ENCODE measurements at regions not wholly inside any gene's neighbourhood (a gene's known extent, or its start where the extent isn't known, plus 50 kb on each side); places are given as distances from the start of the nearest gene placed in this dataset.
"Not testable (repeated sequence)": the region's sequence is repeated elsewhere in the genome, so short reads cannot be mapped to it uniquely, and the experiment has no call there.

DNA sequence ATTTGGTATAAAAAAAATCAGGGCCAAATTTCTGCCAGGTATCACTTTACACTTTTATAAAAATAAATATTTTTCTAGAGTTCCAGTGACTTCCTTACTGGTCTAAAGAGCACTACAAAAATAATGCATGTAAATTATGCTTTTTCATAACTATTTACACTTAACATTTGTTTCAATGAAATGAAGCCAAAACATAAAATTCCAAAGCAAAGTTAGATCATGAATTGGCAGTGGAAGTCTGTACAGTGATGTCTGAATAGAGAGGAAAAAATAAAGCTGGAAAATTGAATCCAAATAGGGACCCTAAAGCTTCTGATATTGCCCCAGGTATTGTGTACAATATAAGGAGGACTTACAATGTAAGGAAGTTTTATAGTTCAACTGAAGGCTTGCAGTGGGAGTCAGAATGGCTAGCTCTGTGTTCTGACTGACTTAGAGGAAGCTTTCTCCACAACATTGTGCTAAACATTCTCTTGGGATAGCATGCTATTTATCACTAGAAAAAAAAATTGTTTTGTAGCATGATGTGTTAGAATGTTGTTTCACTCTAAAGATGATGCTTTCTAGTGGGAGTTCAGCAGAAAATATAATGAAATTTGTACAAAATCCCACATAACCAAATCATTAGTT, 288.2 kb upstream of the UGT8 start:
- DNase-seq: no peak

DNA sequence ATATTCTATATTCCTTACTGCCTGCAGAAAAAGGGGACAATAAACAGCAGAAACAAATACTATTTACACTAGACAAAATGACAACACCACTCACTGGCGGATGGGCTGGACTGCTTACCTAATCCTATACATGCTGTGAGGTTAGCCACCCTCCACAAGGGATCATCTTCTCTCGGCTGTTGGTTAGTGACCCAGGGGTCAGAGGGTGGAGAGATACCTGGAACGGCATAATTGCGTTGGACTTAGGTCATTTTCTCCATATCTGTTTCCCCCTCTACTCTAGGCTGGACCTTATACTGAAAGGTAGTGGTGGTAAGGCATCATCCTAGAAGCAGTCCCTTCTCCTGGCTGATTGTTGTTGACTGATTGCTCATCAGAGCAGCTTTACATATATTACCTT, 286.8 kb upstream of the UGT8 start:
- DNase-seq: no peak

DNA sequence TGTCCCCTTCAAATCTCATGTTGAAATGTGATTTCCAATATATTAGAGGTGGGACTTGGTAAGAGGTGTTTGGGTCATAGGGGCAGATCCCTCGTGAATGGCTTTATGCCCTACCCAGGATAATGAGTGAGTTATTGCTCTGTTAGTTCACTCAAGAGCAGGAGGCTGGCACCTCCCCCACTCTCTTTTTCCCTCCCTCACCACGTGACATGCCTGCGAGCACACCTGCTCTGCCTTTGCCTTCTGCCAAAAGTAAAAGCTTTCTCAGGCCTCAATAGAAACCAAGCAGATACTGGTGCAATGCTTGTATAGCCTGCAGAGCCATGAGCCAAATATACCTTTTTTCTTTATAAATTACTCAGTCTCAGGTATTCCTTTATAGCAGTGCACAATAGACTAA, 286.3 kb upstream of the UGT8 start:
- no peak for DNase-seq

GRCh38 chr4:114316789-114317188, 281.8 kb upstream of the UGT8 start:
- no peak for DNase-seq

DNA sequence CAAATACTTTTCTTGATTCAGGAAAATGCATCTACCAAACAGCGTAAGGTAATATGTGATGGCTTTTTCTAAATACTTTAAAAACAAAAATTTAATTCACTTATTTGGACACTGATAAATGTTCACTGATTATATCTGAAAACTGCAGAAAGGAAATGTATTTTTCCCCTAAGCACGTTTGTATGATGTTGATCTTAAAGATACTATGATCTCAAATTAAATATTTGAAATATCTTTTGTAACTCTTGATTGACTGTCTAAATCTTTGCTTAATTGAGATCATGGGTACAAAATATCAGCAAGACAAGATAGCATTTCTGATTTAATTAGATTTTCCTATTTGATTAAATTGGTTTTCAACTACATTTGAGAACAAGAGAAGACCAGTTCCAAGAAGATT, 281.0 kb upstream of the UGT8 start:
- no peak for DNase-seq

- DNase-seq: no peak
Measured at GRCh38 chr4:114318309-114318708, 280.3 kb upstream of the UGT8 start.

DNA sequence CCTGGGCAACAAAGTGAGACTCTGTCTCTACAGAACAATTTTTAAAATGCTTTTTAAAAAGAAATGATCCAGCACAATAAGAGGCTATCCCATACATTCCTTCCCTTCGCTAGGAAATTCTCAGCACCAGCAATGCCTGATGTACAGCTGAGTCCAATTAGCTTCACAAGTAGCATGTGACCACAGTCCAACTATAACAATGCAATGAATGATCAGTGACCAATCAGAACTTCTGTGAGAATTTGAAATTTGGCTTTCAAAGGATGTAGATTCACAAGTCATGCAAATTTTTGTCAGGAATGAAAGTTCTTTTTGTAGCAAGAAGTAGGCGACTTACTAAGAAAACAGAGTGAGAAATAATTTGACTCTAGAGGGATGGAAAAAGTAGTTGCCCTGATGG, 278.5 kb upstream of the UGT8 start:
- no peak for DNase-seq

GRCh38 chr4:114321366-114321765, 277.2 kb upstream of the UGT8 start:
- DNase-seq: no peak

GRCh38 chr4:114323841-114324240, 274.8 kb upstream of the UGT8 start:
- no peak for DNase-seq

DNA sequence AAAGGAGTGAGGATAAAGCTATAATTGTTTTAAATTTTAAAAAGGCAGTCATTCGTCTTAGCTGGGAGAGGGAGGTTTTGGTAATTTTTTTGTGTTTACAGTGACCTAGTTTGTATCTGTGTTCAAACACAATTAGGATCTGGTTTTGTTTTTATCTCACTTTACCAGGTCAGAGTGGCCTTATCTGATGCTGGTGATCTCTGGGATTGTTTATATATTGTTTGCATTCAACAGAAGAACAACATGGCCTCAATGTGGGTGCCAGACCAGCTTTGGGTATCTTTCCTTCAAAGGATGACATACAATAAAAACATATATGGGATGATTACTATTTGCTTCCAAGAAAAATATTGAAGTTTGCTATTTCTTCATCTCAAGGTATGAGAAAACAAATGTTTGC, 272.2 kb upstream of the UGT8 start:
- DNase-seq: no peak

DNA sequence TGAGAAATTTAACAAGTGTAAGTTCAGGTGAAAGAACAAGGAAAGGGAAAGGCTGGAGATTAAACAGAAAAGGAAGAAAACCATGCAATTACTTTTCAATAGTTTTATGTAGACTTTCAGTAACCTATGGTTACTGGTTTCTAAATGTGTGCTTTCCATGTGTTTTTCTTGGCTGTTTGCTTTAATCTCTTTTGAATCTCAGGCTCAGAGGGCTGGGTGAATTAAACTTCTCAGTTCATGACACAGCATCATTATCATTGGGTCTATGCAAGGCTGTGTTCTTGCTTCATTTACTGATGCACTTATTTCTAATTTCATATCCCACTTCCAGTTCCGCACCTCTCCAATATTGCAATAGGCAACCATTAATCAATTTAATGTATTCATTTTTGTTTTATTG, 266.5 kb upstream of the UGT8 start:
- DNase-seq: no peak

DNA sequence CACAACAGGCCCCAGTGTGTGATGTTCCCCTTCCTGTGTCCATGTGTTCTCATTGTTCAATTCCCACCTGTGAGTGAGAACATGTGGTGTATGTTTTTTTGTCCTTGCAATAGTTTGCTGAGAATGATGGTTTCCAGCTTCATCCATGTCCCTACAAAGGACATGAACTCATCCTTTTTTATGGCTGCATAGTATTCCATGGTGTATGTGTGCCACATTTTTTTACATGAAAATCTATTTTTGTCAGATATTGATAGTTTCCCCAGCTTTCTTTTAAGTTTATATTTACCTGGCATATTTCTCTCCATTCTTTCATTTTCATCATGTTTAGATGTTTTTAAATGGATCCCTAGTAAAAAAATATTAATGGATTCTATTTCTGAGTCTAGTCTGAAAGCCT, 264.2 kb upstream of the UGT8 start:
- DNase-seq: not testable (repeated sequence)

DNA sequence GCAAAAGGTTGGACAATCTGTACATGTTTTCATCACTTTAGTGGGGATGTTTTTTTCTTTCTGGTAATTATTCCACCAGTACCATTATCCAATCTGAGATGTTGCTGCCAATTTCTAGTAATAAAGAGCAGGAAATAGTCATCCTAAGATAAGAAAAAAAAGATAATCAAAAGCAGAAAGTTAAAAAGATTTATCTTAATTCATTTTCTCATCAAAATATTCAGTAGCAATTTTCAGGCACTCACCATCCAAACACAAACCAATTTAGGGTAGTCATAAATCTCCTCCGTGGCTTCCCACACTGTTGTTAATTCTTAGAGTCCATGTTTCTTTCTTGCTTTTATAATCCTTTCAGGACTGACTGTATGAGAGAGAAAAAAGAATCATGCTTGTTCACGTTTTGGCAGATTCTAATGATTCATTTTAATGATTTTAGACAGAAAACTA, 263.7 kb upstream of the UGT8 start:
- DNase-seq: no peak

- DNase-seq: no peak
Measured at GRCh38 chr4:114335339-114335738, 263.3 kb upstream of the UGT8 start.

DNA sequence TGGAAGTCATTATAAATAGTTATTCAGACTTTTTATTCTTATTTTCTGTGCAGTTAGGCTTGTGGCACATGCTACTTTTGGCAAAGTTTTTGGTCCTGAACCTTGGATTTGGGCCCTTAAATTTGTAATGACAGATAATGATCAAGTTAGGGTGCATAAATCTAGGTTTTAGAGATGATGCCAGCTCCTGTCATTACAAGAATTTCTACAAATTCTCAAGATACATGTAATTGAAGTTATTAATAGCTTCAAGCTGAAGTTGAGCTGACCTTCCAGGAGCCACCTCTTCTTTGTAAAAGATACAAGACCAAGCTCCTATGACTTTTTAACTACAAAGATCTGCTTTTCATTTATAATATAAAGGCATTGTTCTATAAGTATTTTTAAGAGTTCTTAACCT, 255.6 kb upstream of the UGT8 start:
- no peak for DNase-seq

DNA sequence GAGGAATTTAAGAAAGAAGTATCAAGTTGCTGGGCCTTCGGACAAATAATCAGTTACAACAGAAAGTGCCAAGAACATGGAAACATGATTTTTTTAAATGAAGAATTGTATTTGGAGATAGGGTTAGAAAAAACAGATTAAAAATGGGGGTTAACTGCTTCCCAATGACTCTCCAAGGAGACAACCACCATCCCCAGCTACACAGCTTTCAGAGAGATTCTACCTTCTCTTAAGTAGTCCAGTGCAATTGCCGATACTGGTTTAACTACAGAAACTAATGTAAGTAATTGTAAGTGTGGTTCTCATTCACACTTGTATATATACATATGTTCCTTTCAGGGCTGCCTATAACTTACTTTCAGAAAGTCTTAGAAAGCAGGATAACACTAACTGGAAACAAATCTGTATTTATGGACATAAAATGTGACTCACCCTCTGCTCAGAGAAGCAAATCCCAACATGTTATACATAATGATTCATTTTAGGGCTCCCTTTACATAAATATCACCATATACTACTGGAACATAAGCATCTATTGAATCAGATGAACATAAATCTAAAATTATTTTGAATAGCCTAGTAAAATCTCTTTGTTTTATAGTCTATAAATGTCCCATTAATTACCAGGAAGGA, 248.9 kb upstream of the UGT8 start:
- no peak for DNase-seq

DNA sequence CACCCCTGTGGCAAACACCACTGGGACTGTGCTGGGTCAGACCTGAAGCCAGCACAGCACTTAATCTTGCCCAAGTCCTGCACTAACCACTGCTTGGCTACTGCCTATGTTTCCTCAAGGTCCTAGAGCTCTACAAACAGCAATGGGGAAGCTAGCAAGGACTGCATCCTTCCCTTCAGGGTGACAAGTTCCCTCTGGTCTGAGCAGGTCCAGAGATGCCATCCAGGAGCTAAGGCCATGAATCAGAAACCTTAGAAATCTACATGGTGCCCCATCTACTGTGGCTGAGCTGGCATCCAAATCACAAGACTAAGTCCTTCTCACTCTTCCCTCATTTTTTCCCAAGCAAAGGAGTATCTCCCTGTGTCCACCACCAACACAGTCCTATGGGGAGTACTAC, 239.7 kb upstream of the UGT8 start:
- DNase-seq: no peak

GRCh38 chr4:114361249-114361648, 237.4 kb upstream of the UGT8 start:
- no peak for DNase-seq

DNA sequence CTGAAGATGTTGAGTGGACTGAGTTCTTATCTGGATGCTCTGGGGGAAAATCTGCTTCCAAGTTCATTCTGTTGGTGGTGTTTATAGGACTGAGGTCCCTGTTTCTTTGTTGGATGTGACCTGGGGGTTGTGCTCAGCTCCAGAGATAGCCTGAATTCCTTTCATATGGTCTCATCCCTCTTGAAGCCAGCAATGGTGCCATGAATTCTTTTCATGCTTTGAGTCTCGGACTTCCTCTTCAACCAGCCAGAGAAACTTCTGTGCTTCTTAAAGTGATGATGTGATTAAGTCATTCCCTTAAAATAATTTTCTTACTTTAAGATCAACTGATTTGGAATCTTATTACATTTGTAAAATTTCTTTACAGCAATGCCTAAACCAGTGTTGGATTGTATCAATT, 233.8 kb upstream of the UGT8 start:
- DNase-seq: no peak

DNA sequence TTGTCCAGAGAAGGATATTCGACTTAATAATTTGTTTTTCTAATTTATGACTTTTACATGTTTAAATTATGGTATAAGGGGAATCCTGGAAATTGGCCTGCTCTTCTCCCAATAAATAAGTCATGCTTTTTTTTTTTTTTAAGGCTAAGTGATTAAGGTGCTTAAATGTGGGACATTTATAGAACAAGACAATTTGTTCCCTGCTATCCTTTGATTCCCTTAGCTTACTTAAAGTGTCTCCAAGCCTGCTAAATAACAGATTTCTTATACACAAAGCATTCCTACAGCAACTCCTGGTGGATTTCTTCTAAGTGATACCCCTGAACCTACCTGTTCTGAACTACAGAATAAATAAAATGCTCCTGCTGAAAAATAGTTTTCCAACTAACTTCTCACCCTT, 233.0 kb upstream of the UGT8 start:
- DNase-seq: no peak

DNA sequence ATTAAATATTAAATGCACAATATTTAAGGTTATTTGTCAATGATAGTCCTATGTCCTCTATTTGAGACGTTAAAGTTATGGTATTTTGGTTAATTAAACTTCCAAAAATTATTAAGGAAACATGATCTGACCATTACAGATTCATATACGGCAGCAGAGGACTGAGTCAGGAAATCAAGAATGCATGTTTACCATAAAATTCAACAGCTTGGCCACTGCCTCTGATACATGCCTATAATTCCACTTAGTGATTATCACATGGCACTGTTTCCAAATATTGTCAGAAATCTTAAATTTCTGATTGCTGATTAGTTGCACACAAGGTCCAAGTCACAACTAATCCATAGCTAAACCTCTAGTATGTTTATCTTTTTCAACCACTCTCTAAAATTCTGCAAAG, 232.2 kb upstream of the UGT8 start:
- no peak for DNase-seq

DNA sequence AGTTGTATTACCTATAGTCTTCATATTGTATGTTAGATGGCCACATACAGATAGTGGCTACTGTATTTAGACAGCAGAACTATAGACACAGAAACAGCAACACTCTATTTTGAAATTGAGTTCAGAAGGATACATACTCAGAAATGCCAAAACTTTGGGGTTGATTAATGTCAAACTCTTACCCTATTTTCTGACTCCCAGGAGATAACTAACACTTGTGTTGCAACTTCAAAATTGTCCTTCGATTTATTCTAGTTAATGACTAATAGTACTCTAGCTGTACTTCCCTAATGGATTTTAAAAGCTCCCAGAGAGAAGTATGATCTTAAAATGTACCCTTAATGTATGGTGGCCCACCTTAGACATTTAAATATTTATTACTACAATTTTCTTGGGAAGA, 229.9 kb upstream of the UGT8 start:
- no peak for DNase-seq

DNA sequence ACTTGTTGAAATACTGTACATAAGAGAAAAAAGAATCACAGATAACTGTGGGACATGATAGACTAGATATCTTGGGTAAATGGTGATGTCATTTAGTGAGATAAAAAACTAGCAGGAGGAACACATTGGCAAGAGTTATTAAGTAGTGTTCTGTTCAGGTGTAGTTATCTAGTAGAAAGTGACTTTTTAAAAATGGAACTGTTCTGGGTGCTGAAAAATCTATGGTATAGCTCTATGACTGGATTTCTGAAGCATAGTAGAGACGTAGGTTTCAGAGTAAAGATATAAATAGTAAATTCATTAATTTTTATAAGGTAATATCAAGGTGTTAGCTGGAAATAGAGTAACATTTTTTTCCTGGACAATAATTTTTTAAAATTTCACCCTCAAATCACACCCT, 225.1 kb upstream of the UGT8 start:
- no peak for DNase-seq

- DNase-seq: no peak
Measured at GRCh38 chr4:114378305-114378903, 220.2 kb upstream of the UGT8 start.

- no peak for DNase-seq
Measured at GRCh38 chr4:114383067-114383466, 215.5 kb upstream of the UGT8 start.

Measured in NCI-H524 (cell line).